Osteoblast (primary cell): ENCODE measurements at regions not wholly inside any gene's neighbourhood (a gene's known extent, or its start where the extent isn't known, plus 50 kb on each side); places are given as distances from the start of the nearest gene placed in this dataset.
A peak's percentile ranks its signal among the peaks of the same experiment; 100 is the strongest.

Source experiments
- DNase-seq: peaks from one replicate; pipeline ENCODE4 v3.0.0; 2011; ENCODE audit warnings: low spot score, mixed read lengths; ENCODE audit not compliant: insufficient read length; ENCODE audit errors: missing footprints
- H2AFZ ChIP-seq: 2 replicates; pipeline ENCODE4 v1.6.0; 2011; ENCODE audit warnings: mild to moderate bottlenecking, low read length
- H3K27ac ChIP-seq: 2 replicates; pipeline ENCODE4 v1.5.1; 2011; ENCODE audit warnings: mild to moderate bottlenecking, low read depth, low read length, moderate library complexity
- H3K27me3 ChIP-seq: 2 replicates; pipeline ENCODE4 v1.6.0; 2012; ENCODE audit warnings: mild to moderate bottlenecking, control low read depth, inconsistent platforms, low read length, moderate library complexity; ENCODE audit not compliant: insufficient read depth
- H3K36me3 ChIP-seq: 2 replicates; pipeline ENCODE4 v1.5.1; 2011; ENCODE audit warnings: mild to moderate bottlenecking, low read length, control low read depth, moderate library complexity; ENCODE audit not compliant: insufficient read depth
- H3K4me1 ChIP-seq: 2 replicates; pipeline ENCODE4 v1.5.1; 2011; ENCODE audit warnings: mild to moderate bottlenecking, low read length, control low read depth, moderate library complexity; ENCODE audit not compliant: insufficient read depth
- H3K4me2 ChIP-seq: 2 replicates; pipeline ENCODE4 v1.6.0; 2011; ENCODE audit warnings: mild to moderate bottlenecking, low read length; ENCODE audit not compliant: insufficient read depth
- H3K4me3 ChIP-seq: fragments of 200-600 bp; sonication (generic); 3 replicates; pipeline ENCODE4 v1.5.1; 2012; ENCODE audit warnings: mild to moderate bottlenecking, low read length, inconsistent platforms; ENCODE audit not compliant: insufficient read depth
- H3K79me2 ChIP-seq: 2 replicates; pipeline ENCODE4 v1.6.0; 2012; ENCODE audit warnings: mild to moderate bottlenecking, low read length, control low read depth, inconsistent platforms; ENCODE audit not compliant: insufficient read depth
- H3K9me3 ChIP-seq: 2 replicates; pipeline ENCODE4 v1.5.1; 2011; ENCODE audit warnings: low read depth, low read length, control low read depth
- H4K20me1 ChIP-seq: 2 replicates; pipeline ENCODE4 v1.6.0; 2012; ENCODE audit warnings: mild to moderate bottlenecking, low read length, control low read depth; ENCODE audit not compliant: insufficient read depth
- TF ChIP-seq, protein P1 (sequence below): IDR thresholded peaks from 2 replicates; pipeline ENCODE4 v1.5.1; 2011; ENCODE audit warnings: mild to moderate bottlenecking, low read depth, low read length, moderate library complexity; ENCODE audit errors: extremely low read depth

DNA sequence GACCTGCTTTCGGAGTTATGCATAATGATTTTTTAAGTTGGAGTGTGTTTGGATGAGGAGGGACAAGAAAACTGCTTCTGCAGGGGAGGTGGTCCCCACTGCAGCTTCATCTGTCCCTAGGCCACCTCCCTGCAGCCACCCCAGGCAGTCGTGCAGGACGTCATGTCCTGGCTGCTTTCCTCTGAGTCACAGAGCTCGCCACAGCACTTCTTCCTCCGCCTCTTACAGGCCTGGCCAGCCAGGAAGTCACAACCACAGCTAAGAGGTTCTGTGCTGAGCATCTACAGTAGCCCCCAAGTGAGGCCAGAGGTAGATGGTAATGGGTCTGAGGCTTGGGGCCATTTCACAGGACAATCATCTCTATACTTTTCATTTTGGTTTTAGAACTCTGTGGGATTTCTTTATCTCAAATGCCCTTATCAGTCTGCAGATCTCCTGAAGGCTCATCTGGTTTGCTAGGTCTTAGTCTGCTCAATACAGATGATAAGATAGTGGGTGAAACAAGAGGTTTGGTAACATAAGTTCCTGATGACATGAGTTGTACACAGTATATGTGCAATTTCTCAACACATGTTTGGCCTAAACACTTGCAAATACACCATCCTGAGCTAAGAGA, 106.4 kb downstream of the ARF6 start:
- no peaks in the 10 kb centered on the region for H4K20me1 ChIP-seq
- H3K27me3 ChIP-seq: no peaks in the 10 kb centered on the region
- TF ChIP-seq, protein P1, sequence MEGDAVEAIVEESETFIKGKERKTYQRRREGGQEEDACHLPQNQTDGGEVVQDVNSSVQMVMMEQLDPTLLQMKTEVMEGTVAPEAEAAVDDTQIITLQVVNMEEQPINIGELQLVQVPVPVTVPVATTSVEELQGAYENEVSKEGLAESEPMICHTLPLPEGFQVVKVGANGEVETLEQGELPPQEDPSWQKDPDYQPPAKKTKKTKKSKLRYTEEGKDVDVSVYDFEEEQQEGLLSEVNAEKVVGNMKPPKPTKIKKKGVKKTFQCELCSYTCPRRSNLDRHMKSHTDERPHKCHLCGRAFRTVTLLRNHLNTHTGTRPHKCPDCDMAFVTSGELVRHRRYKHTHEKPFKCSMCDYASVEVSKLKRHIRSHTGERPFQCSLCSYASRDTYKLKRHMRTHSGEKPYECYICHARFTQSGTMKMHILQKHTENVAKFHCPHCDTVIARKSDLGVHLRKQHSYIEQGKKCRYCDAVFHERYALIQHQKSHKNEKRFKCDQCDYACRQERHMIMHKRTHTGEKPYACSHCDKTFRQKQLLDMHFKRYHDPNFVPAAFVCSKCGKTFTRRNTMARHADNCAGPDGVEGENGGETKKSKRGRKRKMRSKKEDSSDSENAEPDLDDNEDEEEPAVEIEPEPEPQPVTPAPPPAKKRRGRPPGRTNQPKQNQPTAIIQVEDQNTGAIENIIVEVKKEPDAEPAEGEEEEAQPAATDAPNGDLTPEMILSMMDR: no peak
- H3K27ac ChIP-seq: peak overlapping the region; percentile 99
- peak; percentile 95 for DNase-seq
- no peaks in the 10 kb centered on the region for H3K79me2 ChIP-seq
- no peak overlapping the region for H3K4me3 ChIP-seq
- peak overlapping the region; percentile 86 for H3K4me2 ChIP-seq
- H3K4me1 ChIP-seq: peaks cover 67% of the 10 kb centered on the region
- peak overlapping the region; percentile 13 for H2AFZ ChIP-seq
- no peaks in the 10 kb centered on the region for H3K36me3 ChIP-seq
- no peaks in the 10 kb centered on the region for H3K9me3 ChIP-seq

DNA sequence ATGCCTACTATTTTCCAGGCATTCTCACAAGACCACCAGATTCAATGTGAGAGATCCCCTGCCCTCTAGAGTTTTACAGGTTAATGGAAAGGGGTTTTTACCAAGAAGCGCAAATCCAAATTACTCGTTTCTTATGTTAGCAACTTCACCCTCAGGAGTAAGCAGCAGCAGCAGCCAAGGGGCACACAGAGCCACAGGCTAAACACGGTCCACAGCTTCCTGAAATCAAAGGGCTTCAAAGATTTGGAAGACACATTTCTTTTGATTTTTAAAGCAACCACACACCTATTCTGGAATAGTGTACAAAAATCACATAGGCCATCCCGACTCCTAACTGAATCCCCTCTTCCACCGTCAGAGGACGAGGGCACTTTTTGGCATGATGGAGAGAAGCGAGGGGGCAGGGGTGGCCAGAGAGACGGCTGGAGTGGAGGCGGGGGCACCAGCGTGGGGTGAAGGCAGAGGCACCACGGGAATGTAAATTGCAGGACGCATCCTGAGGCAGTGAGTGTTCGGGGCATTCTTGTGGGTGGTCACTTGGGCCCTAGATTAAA, 107.0 kb downstream of the ARF6 start:
- Histone ChIP-seq H4K20me1 (no peaks in the 10 kb centered on the region), H3K36me3 (no peaks in the 10 kb centered on the region), H2AFZ (peak overlapping the region; percentile 78), H3K4me3 (peak overlapping the region; percentile 56), H3K79me2 (no peaks in the 10 kb centered on the region), H3K4me2 (peak overlapping the region; percentile 86), H3K27ac (peak overlapping the region; percentile 99), H3K9me3 (no peaks in the 10 kb centered on the region), H3K4me1 (peaks cover 60% of the 10 kb centered on the region), H3K27me3 (no peaks in the 10 kb centered on the region)
- no peak for DNase-seq
- TF ChIP-seq, protein P1: no peak

GRCh38 chr14:50000380-50001150, 107.7 kb downstream of the ARF6 start:
- H4K20me1 ChIP-seq: no peaks in the 10 kb centered on the region
- H3K4me1 ChIP-seq: peaks cover 53% of the 10 kb centered on the region
- no peaks in the 10 kb centered on the region for H3K36me3 ChIP-seq
- peak overlapping the region; percentile 78 for H2AFZ ChIP-seq
- H3K9me3 ChIP-seq: no peaks in the 10 kb centered on the region
- H3K4me2 ChIP-seq: peak overlapping the region; percentile 86
- H3K27ac ChIP-seq: peak overlapping the region; percentile 99
- no peaks in the 10 kb centered on the region for H3K79me2 ChIP-seq
- no peaks in the 10 kb centered on the region for H3K27me3 ChIP-seq
- H3K4me3 ChIP-seq: peak overlapping the region; percentile 56
- TF ChIP-seq, protein P1: no peak
- DNase-seq: peak; percentile 89
